ENCODE measurements at regions not wholly inside any gene's neighbourhood (a gene's known extent, or its start where the extent isn't known, plus 50 kb on each side); places are given as distances from the start of the nearest gene placed in this dataset.

DNA sequence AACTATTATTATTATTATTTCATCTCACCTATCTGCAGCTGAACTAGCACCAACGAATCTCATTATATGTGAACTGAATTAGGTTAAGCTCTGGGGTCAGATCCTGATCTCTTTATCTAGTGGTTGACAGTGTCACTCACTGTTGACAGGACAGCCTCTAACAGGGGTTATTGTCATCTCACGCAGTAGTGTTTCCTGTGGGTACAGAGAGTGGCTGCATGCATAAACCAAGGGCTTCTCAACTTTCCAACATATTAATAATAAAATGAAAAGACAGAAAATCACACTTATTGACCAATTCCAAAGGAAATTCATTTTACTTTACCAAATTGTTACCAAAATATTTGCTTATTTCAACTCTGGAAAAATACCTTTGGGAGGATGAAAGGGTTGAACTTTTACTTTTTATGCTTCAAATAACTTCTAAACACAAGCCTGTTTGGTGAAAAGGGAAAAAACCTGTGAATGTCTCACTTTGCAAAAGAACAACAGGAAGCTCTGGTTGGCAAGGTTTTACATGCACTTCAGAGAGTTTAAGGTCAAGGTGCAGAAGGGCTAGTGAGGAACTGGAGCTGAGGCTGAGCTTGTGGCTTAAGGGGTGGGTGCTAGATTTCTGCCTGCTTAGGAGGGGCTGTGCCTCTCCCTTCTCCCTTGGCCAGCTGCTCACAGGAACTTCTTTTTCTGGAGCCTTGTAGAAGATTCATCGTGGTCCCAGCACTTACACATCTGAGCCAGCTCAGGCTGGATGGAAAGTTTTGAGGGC, 72.6 kb downstream of the CTAGE1 start:
- WGBS, 2 experiments: 85 to 88% methylated on average over 3 of the region's 3 CpGs
- H3K4me3 ChIP-seq (ENCODE audit: insufficient read depth, low read depth, low read length): no peak overlapping the region
- H3K27me3 ChIP-seq (ENCODE audit: control insufficient read depth, insufficient read depth, low read length, poor library complexity, severe bottlenecking): peaks cover 61% of the 10 kb centered on the region
- peaks cover 10% of the 10 kb centered on the region for H3K4me1 ChIP-seq (ENCODE audit: control insufficient read depth, insufficient read depth, low read length)
- H3K9me3 ChIP-seq (ENCODE audit: control insufficient read depth, low read length): no peaks in the 10 kb centered on the region
- H3K27ac ChIP-seq (ENCODE audit: insufficient read depth, low read depth, low read length, poor library complexity, severe bottlenecking): no peak overlapping the region
- H3K36me3 ChIP-seq (ENCODE audit: control insufficient read depth, insufficient read depth, low read length): no peaks in the 10 kb centered on the region

- 100% methylated on average over 1 of the region's 1 CpG; no CpG with 5 or more reads in 1 of the 2 experiments for WGBS, 2 experiments
- Histone ChIP-seq H3K4me1 (ENCODE audit: control insufficient read depth, insufficient read depth, low read length) (peaks cover 10% of the 10 kb centered on the region), H3K27ac (ENCODE audit: insufficient read depth, low read depth, low read length, poor library complexity, severe bottlenecking) (no peak overlapping the region), H3K9me3 (ENCODE audit: control insufficient read depth, low read length) (no peaks in the 10 kb centered on the region), H3K27me3 (ENCODE audit: control insufficient read depth, insufficient read depth, low read length, poor library complexity, severe bottlenecking) (peaks cover 54% of the 10 kb centered on the region), H3K4me3 (ENCODE audit: insufficient read depth, low read depth, low read length) (no peak overlapping the region), H3K36me3 (ENCODE audit: control insufficient read depth, insufficient read depth, low read length) (no peaks in the 10 kb centered on the region)
Observed at GRCh38 chr18:22344445-22344844, 73.3 kb downstream of the CTAGE1 start.

DNA sequence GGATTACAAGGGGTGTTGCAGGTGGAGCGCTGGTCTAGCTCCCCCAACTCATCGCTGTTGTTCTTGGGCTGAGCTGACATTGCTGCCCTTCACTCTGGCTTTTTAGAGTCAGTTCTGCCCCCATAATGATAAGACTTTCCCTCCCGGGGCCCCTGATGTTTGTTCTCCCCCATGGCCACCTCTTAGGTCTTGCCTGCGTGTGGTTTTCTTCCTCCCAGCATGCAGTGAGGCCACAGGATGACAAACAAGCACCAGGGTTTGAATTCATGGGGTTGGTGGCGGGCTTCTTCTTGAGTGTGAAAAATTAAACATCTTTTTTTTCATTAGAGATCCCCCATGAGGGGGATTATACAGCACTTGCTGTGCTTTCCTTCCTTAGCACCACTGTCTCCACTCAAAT, 74.1 kb downstream of the CTAGE1 start:
- WGBS, 2 experiments: 68 to 70% methylated on average over 4 to 5 of the region's 5 CpGs
- H3K9me3 ChIP-seq (ENCODE audit: control insufficient read depth, low read length): no peaks in the 10 kb centered on the region
- peaks cover 46% of the 10 kb centered on the region for H3K27me3 ChIP-seq (ENCODE audit: control insufficient read depth, insufficient read depth, low read length, poor library complexity, severe bottlenecking)

GRCh38 chr18:22342625-22343024, 75.1 kb downstream of the CTAGE1 start:
- WGBS, 2 experiments: 87 to 96% methylated on average over 3 to 4 of the region's 4 CpGs
- H3K9me3 ChIP-seq (ENCODE audit: control insufficient read depth, low read length): no peaks in the 10 kb centered on the region
- no peaks in the 10 kb centered on the region for H3K36me3 ChIP-seq (ENCODE audit: control insufficient read depth, insufficient read depth, low read length)
- no peak overlapping the region for H3K4me3 ChIP-seq (ENCODE audit: insufficient read depth, low read depth, low read length)
- H3K4me1 ChIP-seq (ENCODE audit: control insufficient read depth, insufficient read depth, low read length): peaks cover 7% of the 10 kb centered on the region
- H3K27me3 ChIP-seq (ENCODE audit: control insufficient read depth, insufficient read depth, low read length, poor library complexity, severe bottlenecking): peaks cover 38% of the 10 kb centered on the region
- no peak overlapping the region for H3K27ac ChIP-seq (ENCODE audit: insufficient read depth, low read depth, low read length, poor library complexity, severe bottlenecking)

More for the DNA sequence above, 74.1 kb downstream of the CTAGE1 start:
- no peak overlapping the region for H3K27ac ChIP-seq (ENCODE audit: insufficient read depth, low read depth, low read length, poor library complexity, severe bottlenecking)
- no peak overlapping the region for H3K4me3 ChIP-seq (ENCODE audit: insufficient read depth, low read depth, low read length)
- H3K4me1 ChIP-seq (ENCODE audit: control insufficient read depth, insufficient read depth, low read length): peaks cover 10% of the 10 kb centered on the region
- no peaks in the 10 kb centered on the region for H3K36me3 ChIP-seq (ENCODE audit: control insufficient read depth, insufficient read depth, low read length)

DNA sequence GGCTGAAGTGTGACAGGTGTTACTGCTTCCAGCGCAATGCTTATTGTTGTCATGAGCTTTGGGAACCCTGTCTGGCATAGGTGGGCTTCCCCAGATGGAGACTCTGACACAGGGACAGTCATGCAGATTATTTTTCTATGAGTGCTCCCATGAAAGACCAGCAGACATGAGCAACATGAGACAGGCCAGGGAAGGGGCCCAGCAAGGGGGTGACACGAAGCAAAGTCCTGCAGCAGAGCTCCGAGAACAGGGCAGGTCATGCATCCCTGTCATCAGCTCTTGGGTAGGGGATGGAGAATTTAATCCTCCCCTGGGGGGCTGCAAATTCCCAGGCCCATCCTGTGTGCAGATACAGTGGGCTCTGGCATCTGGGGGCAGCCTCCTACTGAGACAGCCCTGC, 77.4 kb downstream of the CTAGE1 start:
- Histone ChIP-seq H3K36me3 (ENCODE audit: control insufficient read depth, insufficient read depth, low read length) (no peaks in the 10 kb centered on the region), H3K4me3 (ENCODE audit: insufficient read depth, low read depth, low read length) (no peak overlapping the region), H3K9me3 (ENCODE audit: control insufficient read depth, low read length) (no peaks in the 10 kb centered on the region), H3K27ac (ENCODE audit: insufficient read depth, low read depth, low read length, poor library complexity, severe bottlenecking) (no peak overlapping the region), H3K27me3 (ENCODE audit: control insufficient read depth, insufficient read depth, low read length, poor library complexity, severe bottlenecking) (peaks cover 22% of the 10 kb centered on the region), H3K4me1 (ENCODE audit: control insufficient read depth, insufficient read depth, low read length) (no peaks in the 10 kb centered on the region)
- WGBS, 2 experiments: 86 to 96% methylated on average over 3 of the region's 3 CpGs

- Histone ChIP-seq H3K9me3 (ENCODE audit: control insufficient read depth, low read length) (no peaks in the 10 kb centered on the region), H3K27ac (ENCODE audit: insufficient read depth, low read depth, low read length, poor library complexity, severe bottlenecking) (no peak overlapping the region), H3K4me1 (ENCODE audit: control insufficient read depth, insufficient read depth, low read length) (no peaks in the 10 kb centered on the region), H3K27me3 (ENCODE audit: control insufficient read depth, insufficient read depth, low read length, poor library complexity, severe bottlenecking) (peaks cover 17% of the 10 kb centered on the region), H3K36me3 (ENCODE audit: control insufficient read depth, insufficient read depth, low read length) (no peaks in the 10 kb centered on the region), H3K4me3 (ENCODE audit: insufficient read depth, low read depth, low read length) (no peak overlapping the region)
- WGBS, 2 experiments: 75 to 85% methylated on average over 4 of the region's 4 CpGs
Observed at GRCh38 chr18:22339913-22340312, 77.8 kb downstream of the CTAGE1 start.

DNA sequence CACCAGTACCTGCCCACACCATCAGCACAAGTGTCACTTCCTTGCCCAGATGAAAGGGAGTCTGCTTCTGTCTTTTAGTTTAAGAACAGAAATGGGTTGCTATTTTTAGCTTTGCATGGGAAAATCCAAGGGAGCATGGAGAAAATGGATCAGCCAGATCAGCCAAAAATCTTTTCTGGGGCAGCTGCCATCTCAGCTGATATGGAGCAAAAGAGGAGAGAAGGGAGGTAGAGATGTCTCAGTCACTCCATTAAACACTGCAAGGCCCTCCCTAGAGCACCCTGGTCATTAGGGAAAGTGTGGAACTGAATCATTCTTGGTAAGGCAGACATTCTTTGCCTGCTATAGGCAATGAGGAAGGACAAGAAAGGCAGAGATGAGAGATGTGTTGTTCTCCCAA, 79.9 kb downstream of the CTAGE1 start:
- Histone ChIP-seq H3K4me1 (ENCODE audit: control insufficient read depth, insufficient read depth, low read length) (no peaks in the 10 kb centered on the region), H3K36me3 (ENCODE audit: control insufficient read depth, insufficient read depth, low read length) (no peaks in the 10 kb centered on the region), H3K27me3 (ENCODE audit: control insufficient read depth, insufficient read depth, low read length, poor library complexity, severe bottlenecking) (peaks cover 9% of the 10 kb centered on the region), H3K9me3 (ENCODE audit: control insufficient read depth, low read length) (no peaks in the 10 kb centered on the region), H3K4me3 (ENCODE audit: insufficient read depth, low read depth, low read length) (no peak overlapping the region), H3K27ac (ENCODE audit: insufficient read depth, low read depth, low read length, poor library complexity, severe bottlenecking) (no peak overlapping the region)

GRCh38 chr18:22337306-22337705, 80.4 kb downstream of the CTAGE1 start:
- Histone ChIP-seq H3K27me3 (ENCODE audit: control insufficient read depth, insufficient read depth, low read length, poor library complexity, severe bottlenecking) (peaks cover 9% of the 10 kb centered on the region), H3K36me3 (ENCODE audit: control insufficient read depth, insufficient read depth, low read length) (no peaks in the 10 kb centered on the region), H3K4me1 (ENCODE audit: control insufficient read depth, insufficient read depth, low read length) (no peaks in the 10 kb centered on the region), H3K9me3 (ENCODE audit: control insufficient read depth, low read length) (no peaks in the 10 kb centered on the region), H3K4me3 (ENCODE audit: insufficient read depth, low read depth, low read length) (no peak overlapping the region), H3K27ac (ENCODE audit: insufficient read depth, low read depth, low read length, poor library complexity, severe bottlenecking) (no peak overlapping the region)
- WGBS, 2 experiments: 89 to 96% methylated on average over 3 of the region's 3 CpGs

- Histone ChIP-seq H3K4me3 (ENCODE audit: insufficient read depth, low read depth, low read length) (no peak overlapping the region), H3K27ac (ENCODE audit: insufficient read depth, low read depth, low read length, poor library complexity, severe bottlenecking) (no peak overlapping the region), H3K9me3 (ENCODE audit: control insufficient read depth, low read length) (no peaks in the 10 kb centered on the region), H3K36me3 (ENCODE audit: control insufficient read depth, insufficient read depth, low read length) (no peaks in the 10 kb centered on the region), H3K4me1 (ENCODE audit: control insufficient read depth, insufficient read depth, low read length) (peaks cover 1% of the 10 kb centered on the region), H3K27me3 (ENCODE audit: control insufficient read depth, insufficient read depth, low read length, poor library complexity, severe bottlenecking) (peaks cover 18% of the 10 kb centered on the region)
- WGBS, 2 experiments: 90% methylated on average over 4 of the region's 4 CpGs
Observed at GRCh38 chr18:22336406-22336805, 81.3 kb downstream of the CTAGE1 start.

- peaks cover 24% of the 10 kb centered on the region for H3K27me3 ChIP-seq (ENCODE audit: control insufficient read depth, insufficient read depth, low read length, poor library complexity, severe bottlenecking)
- 88 to 92% methylated on average over 15 of the region's 15 CpGs for WGBS, 2 experiments
- no peak overlapping the region for H3K27ac ChIP-seq (ENCODE audit: insufficient read depth, low read depth, low read length, poor library complexity, severe bottlenecking)
- H3K9me3 ChIP-seq (ENCODE audit: control insufficient read depth, low read length): no peaks in the 10 kb centered on the region
- no peaks in the 10 kb centered on the region for H3K36me3 ChIP-seq (ENCODE audit: control insufficient read depth, insufficient read depth, low read length)
- H3K4me3 ChIP-seq (ENCODE audit: insufficient read depth, low read depth, low read length): no peak overlapping the region
- peaks cover 8% of the 10 kb centered on the region for H3K4me1 ChIP-seq (ENCODE audit: control insufficient read depth, insufficient read depth, low read length)
Observed at GRCh38 chr18:22335731-22336198, 82.0 kb downstream of the CTAGE1 start.
